ENCODE measurements at regions not wholly inside any gene's neighbourhood (a gene's known extent, or its start where the extent isn't known, plus 50 kb on each side); places are given as distances from the start of the nearest gene placed in this dataset.

DNA sequence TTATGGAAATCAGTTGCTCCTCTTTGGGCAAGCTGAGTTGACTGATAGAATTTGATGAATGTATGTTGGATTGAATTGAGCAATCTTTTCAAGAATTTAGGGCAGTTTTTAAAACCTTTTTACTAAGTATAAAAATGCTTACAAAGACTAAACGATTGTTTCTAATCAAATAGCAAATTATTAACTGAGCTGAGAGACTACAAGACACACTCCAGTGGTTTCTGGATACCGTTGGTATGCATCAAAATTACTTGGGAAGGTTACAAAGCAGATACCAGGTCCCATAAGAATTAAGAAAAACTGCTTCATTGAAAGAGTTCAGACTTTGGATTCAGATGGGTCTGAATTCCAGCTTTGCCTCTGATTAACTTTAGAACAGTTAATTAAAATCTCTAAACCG lies 721.4 kb downstream of the FAM181B start:
- TF ChIP-seq, protein P1, sequence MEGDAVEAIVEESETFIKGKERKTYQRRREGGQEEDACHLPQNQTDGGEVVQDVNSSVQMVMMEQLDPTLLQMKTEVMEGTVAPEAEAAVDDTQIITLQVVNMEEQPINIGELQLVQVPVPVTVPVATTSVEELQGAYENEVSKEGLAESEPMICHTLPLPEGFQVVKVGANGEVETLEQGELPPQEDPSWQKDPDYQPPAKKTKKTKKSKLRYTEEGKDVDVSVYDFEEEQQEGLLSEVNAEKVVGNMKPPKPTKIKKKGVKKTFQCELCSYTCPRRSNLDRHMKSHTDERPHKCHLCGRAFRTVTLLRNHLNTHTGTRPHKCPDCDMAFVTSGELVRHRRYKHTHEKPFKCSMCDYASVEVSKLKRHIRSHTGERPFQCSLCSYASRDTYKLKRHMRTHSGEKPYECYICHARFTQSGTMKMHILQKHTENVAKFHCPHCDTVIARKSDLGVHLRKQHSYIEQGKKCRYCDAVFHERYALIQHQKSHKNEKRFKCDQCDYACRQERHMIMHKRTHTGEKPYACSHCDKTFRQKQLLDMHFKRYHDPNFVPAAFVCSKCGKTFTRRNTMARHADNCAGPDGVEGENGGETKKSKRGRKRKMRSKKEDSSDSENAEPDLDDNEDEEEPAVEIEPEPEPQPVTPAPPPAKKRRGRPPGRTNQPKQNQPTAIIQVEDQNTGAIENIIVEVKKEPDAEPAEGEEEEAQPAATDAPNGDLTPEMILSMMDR (conservative IDR thresholded peaks at IDR 0.05; ENCODE audit: control insufficient read depth, insufficient read depth, low read depth, low read length) = no peak
- no peak overlapping the region for H3K4me3 ChIP-seq (ENCODE audit: control insufficient read depth, low read depth, low read length)
- DNase-seq (ENCODE audit: low read depth) = no peak

DNA sequence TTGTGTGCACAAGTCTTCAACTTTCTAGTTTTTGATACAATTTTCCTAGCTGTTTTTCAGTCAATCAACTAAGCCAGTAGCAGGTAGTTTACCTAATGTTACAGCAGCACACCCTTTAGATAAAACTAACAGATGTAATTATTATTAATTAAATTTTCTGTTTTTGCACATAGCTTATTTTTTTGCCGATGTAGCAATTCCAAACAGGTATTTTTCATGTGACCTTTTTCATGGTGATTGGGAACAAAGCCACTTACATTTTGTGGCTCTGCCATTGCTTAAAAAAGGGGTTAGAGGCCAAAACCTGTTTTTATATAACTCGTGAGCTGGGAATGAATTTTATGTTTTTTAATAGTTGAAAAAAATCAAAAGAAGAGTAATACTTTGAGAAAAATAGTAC lies 724.5 kb downstream of the FAM181B start:
- DNase-seq (ENCODE audit: low read depth) = no peak
- TF ChIP-seq, protein P1 (conservative IDR thresholded peaks at IDR 0.05; ENCODE audit: control insufficient read depth, insufficient read depth, low read depth, low read length) = no peak

DNA sequence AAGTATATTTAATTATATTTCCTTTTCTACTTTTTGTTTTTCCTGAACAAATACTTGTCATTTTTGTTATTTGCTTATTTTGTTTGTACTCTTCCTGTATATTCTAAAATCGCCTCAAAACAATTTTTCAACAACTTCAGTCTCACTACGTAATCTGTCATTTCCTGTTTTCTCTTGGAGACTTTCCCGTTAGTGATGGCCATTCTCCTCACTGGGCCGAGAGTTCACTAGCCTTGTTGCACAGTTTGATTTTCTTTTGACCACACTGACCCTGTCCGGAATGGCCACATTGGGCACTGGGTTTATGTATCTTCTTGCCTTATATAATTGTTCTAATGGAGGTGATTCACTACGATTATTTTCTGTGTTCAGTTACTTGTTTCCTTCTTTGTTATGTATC lies 726.1 kb downstream of the FAM181B start:
- no peak for DNase-seq (ENCODE audit: low read depth)
- TF ChIP-seq, protein P1 (conservative IDR thresholded peaks at IDR 0.05; ENCODE audit: control insufficient read depth, insufficient read depth, low read depth, low read length) = no peak
- no peak overlapping the region for H3K4me3 ChIP-seq (ENCODE audit: control insufficient read depth, low read depth, low read length)

More for the DNA sequence above, 724.5 kb downstream of the FAM181B start:
- no peak overlapping the region for H3K4me3 ChIP-seq (ENCODE audit: control insufficient read depth, low read depth, low read length)

DNA sequence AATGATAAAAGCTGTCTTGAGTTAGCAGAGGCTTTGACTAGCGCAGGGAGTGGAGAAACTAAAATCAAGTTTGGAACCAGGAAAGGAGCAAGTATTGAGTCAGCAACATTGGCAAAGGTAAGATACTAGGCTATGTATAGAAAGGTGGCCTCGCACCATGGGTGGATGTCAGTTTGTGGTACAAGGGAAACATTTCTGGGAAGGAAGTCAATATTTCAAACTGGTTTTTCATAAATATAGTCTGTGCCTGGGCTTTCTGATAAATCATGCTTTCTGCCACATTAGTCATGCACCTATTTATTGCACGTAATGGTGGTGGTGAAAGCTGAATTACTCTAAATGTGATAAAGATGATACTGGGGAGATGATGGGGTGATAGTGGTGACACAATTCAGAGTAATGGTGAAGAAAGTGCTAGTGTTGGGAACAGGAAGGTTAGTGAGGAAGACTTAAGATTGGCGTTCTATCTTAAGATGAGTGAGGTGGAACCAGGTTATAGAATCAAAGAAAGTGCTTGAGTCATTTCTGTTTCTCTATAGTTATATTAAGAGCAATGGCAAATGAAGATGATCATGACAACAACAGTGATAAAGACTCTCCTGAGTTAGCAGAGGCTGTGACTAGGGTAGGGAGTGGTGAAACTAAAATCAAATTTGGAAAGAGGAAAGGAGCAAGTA lies 729.0 kb downstream of the FAM181B start:
- TF ChIP-seq, protein P1 (conservative IDR thresholded peaks at IDR 0.05; ENCODE audit: control insufficient read depth, insufficient read depth, low read depth, low read length) = no peak
- no peak overlapping the region for H3K4me3 ChIP-seq (ENCODE audit: control insufficient read depth, low read depth, low read length)
- DNase-seq (ENCODE audit: low read depth) = peak; percentile 4

DNA sequence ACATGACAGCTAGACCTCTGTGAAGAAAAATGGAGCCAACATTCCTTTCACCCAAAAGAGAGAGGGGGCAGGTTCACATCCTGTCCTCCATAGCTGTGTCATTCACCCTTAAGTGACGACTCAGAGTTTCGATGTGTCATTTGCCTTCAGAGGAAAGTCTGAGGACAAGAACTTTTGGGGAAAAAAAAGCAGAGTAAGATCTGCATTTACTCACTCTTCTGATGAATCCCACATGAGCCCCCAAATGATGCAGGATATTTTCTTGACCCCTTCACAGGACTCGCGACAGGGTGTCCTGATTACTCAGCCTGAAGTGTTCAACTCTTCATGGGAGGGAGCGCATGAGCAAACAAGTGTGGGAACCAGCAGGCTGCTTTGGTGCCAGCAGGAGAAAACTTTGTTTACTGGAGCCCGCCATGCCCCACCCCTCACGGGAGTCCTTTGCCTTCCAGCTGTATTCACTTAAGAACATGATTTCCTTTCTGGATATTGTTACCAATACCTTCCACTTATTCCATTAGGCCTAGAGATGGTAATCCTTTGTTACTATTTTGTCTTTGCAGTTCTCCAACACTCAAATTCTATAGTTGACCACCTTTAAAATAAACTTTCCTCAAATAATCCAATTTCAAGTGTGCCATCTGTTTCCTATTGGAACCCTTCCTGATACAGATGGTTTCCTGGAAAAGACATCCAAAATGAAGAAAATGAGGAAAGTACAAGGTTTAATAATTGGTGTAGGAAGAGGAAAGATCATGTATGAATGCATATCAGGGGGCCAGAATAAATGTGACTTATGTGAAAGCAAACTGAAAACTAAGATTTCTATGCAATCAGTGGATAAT lies 729.8 kb downstream of the FAM181B start:
- DNase-seq (ENCODE audit: low read depth) = peak; percentile 79
- TF ChIP-seq, protein P1 (conservative IDR thresholded peaks at IDR 0.05; ENCODE audit: control insufficient read depth, insufficient read depth, low read depth, low read length) = no peak
- no peak overlapping the region for H3K4me3 ChIP-seq (ENCODE audit: control insufficient read depth, low read depth, low read length)

DNA sequence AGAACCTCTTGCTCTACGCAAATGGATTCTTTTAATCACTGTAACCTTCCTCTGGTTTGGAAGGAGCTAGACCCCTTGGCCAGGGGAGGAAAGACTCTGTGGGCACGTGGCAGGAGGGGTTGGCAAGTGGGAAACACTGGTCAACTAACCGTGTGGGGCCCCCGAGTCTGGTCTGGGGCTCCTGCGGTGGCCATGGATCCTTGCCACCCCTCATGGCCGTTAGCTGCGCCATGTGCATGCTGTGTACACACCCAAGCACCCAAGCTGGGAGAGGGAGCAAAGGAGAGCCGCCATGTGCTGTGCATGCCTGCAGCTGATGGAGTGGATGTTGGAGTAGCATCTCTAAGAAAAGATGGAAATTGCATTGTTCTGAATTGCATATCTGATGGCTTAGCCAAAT lies 730.6 kb downstream of the FAM181B start:
- no peak for DNase-seq (ENCODE audit: low read depth)
- TF ChIP-seq, protein P1 (conservative IDR thresholded peaks at IDR 0.05; ENCODE audit: control insufficient read depth, insufficient read depth, low read depth, low read length) = no peak

More for the DNA sequence above, 730.6 kb downstream of the FAM181B start:
- no peak overlapping the region for H3K4me3 ChIP-seq (ENCODE audit: control insufficient read depth, low read depth, low read length)

Data from fibroblast of mammary gland (primary cell).